ENCODE measurements at regions not wholly inside any gene's neighbourhood (a gene's known extent, or its start where the extent isn't known, plus 50 kb on each side); places are given as distances from the start of the nearest gene placed in this dataset.

GRCh38 chr15:23854912-23855659 lies 168.0 kb upstream of the NDN start:
- no peak for DNase-seq (ENCODE audit: low read depth)
- H3K36me3 ChIP-seq (ENCODE audit: control insufficient read depth, insufficient read depth, low read length) = no peaks in the 10 kb centered on the region
- no peak for TF ChIP-seq CTCF (IDR thresholded peaks at IDR 0.05; ENCODE audit: insufficient read depth, low read depth, low read length)
- H3K27me3 ChIP-seq (ENCODE audit: control insufficient read depth, insufficient read depth, low read length) = no peaks in the 10 kb centered on the region
- ChIA-PET POLR2A (no interaction called here), CTCF (no interaction called here)
- H3K4me3 ChIP-seq (ENCODE audit: low read depth, low read length) = no peak overlapping the region

DNA sequence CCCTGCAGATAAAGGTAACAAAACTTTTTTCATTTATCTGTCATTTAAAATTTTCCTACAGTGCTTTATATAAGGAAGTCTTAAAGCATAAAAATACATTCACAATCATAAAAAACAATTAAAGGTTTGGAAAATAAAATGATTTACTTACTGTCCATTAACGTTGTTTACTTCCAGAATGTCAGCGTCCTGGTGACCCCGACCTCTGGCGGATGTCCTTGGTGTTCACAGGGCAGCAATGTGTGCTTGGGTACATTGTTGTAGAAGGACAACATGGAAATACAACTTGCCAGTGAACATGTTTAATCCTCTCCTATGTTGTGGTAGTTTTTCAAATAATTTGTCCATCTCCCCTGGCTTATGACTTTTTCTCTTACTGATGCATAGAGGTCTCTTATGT lies 168.8 kb upstream of the NDN start:
- no peak for TF ChIP-seq CTCF (IDR thresholded peaks at IDR 0.05; ENCODE audit: insufficient read depth, low read depth, low read length)
- no peak overlapping the region for H3K4me3 ChIP-seq (ENCODE audit: low read depth, low read length)
- ChIA-PET CTCF (interaction anchor here (0.7 kb wide), 1 partner anchor 216 kb away, joined by 3 read pairs; no protein-coding TSS in a partner anchor), POLR2A (no interaction called here)
- no peak for DNase-seq (ENCODE audit: low read depth)
- no peaks in the 10 kb centered on the region for H3K36me3 ChIP-seq (ENCODE audit: control insufficient read depth, insufficient read depth, low read length)
- no peaks in the 10 kb centered on the region for H3K27me3 ChIP-seq (ENCODE audit: control insufficient read depth, insufficient read depth, low read length)

- ChIA-PET POLR2A (no interaction called here), CTCF (interaction anchor here (0.9 to 1.0 kb wide), 2 partner anchors 9 to 205 kb away, joined by 3 read pairs; no protein-coding TSS in a partner anchor)
These were observed 170.0 kb upstream of the NDN start for GRCh38 chr15:23857028-23857641.

DNA sequence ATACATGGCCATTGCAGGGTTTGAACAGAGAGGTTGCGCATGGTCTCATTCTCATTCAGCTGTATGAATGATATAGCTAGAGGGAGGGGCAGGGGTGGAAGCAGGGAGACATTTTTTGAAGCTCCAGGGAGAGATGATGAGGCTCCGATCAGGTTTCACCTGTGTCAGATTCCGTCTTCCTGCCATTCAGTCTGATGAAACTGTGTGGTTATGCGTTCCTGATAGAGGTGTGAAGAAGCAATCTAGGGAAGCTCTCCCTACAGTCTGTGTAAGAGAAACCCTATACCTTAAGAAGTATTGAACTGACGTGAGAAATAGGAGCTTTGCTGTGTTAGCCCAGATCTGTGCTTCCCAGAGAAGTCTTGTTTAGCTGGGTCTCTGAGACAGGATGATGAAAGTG lies 171.9 kb upstream of the NDN start:
- no peak for TF ChIP-seq CTCF (IDR thresholded peaks at IDR 0.05; ENCODE audit: insufficient read depth, low read depth, low read length)
- ChIA-PET CTCF (interaction anchor here (1.0 to 2.2 kb wide), 2 partner anchors 216 to 230 kb away, joined by 3 to 6 read pairs; no protein-coding TSS in a partner anchor), POLR2A (no interaction called here)
- Histone ChIP-seq H3K36me3 (ENCODE audit: control insufficient read depth, insufficient read depth, low read length) (no peaks in the 10 kb centered on the region), H3K27me3 (ENCODE audit: control insufficient read depth, insufficient read depth, low read length) (no peaks in the 10 kb centered on the region), H3K4me3 (ENCODE audit: low read depth, low read length) (no peak overlapping the region)
- no peak for DNase-seq (ENCODE audit: low read depth)

More at GRCh38 chr15:23857028-23857641, 170.0 kb upstream of the NDN start:
- peak; percentile 40; the same call in 1 of the 2 replicates for TF ChIP-seq CTCF (IDR thresholded peaks at IDR 0.05; ENCODE audit: insufficient read depth, low read depth, low read length)
- DNase-seq (ENCODE audit: low read depth) = no peak
- Histone ChIP-seq H3K27me3 (ENCODE audit: control insufficient read depth, insufficient read depth, low read length) (no peaks in the 10 kb centered on the region), H3K36me3 (ENCODE audit: control insufficient read depth, insufficient read depth, low read length) (no peaks in the 10 kb centered on the region), H3K4me3 (ENCODE audit: low read depth, low read length) (no peak overlapping the region)
